ENCODE measurements at regions not wholly inside any gene's neighbourhood (a gene's known extent, or its start where the extent isn't known, plus 50 kb on each side); places are given as distances from the start of the nearest gene placed in this dataset.

- Mint-ChIP-seq H3K27me3 (no peaks in the 10 kb centered on the region), H3K27ac (no peak overlapping the region), H3K9me3 (ENCODE audit: low read depth) (no peaks in the 10 kb centered on the region), H3K36me3 (ENCODE audit: low read depth) (no peaks in the 10 kb centered on the region), H3K4me3 (no peak overlapping the region), H3K4me1 (no peaks in the 10 kb centered on the region)
- CTCF ChIA-PET: interaction anchor here (1.0 kb wide), 1 partner anchor 95 kb away, joined by 3 read pairs; no protein-coding TSS in a partner anchor
- POLR2A ChIA-PET: no interaction called here
- DNase-seq (no peak), ATAC-seq (no peak)
- intact Hi-C loops (cut with DNase I, micrococcal nuclease): no loop called here
Measured at GRCh38 chr7:47724335-47724982, 142.5 kb upstream of the TNS3 start.

GRCh38 chr7:47722126-47722525 is 140.2 kb upstream of the TNS3 start:
- ATAC-seq (no peak), DNase-seq (no peak)
- no peaks in the 10 kb centered on the region for H3K4me1 Mint-ChIP-seq
- H3K36me3 Mint-ChIP-seq (ENCODE audit: low read depth): no peaks in the 10 kb centered on the region
- no peaks in the 10 kb centered on the region for H3K27me3 Mint-ChIP-seq
- H3K4me3 Mint-ChIP-seq: no peak overlapping the region
- CTCF ChIA-PET: no interaction called here
- no peaks in the 10 kb centered on the region for H3K9me3 Mint-ChIP-seq (ENCODE audit: low read depth)
- intact Hi-C loops (cut with DNase I, micrococcal nuclease): no loop called here
- H3K27ac Mint-ChIP-seq: no peak overlapping the region
- POLR2A ChIA-PET: no interaction called here

DNA sequence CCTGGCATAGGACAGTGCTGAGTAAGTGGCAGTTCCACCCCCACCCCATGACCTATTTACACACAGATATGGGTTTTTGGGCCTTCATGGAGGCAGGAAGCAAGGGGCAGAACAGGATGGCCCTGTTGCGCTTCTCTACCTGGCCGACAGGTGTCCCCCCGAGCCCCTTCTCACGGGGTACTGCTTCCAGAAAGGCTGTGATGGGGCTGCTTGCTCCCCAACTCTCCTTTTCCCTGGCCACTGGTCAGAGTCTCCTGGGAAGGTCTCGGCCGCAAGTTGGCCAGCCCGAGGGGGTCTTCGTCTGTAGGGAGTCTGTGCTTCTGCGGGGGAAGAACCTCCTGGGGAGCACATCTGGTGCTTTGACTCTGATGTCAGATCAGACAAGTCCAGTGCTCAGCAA is 139.8 kb upstream of the TNS3 start:
- POLR2A ChIA-PET: no interaction called here
- ATAC-seq (no peak), DNase-seq (no peak)
- intact Hi-C loops (cut with DNase I, micrococcal nuclease): no loop called here
- Mint-ChIP-seq H3K27me3 (no peaks in the 10 kb centered on the region), H3K4me1 (no peaks in the 10 kb centered on the region), H3K4me3 (no peak overlapping the region), H3K27ac (no peak overlapping the region), H3K9me3 (ENCODE audit: low read depth) (no peaks in the 10 kb centered on the region), H3K36me3 (ENCODE audit: low read depth) (no peaks in the 10 kb centered on the region)
- CTCF ChIA-PET: no interaction called here

- DNase-seq (no peak), ATAC-seq (no peak)
- Mint-ChIP-seq H3K27me3 (no peaks in the 10 kb centered on the region), H3K4me1 (no peaks in the 10 kb centered on the region), H3K9me3 (ENCODE audit: low read depth) (no peaks in the 10 kb centered on the region), H3K36me3 (ENCODE audit: low read depth) (no peaks in the 10 kb centered on the region), H3K27ac (no peak overlapping the region), H3K4me3 (no peak overlapping the region)
- intact Hi-C loops (cut with DNase I, micrococcal nuclease): no loop called here
- ChIA-PET POLR2A (no interaction called here), CTCF (no interaction called here)
Measured at GRCh38 chr7:47720907-47721244, 139.0 kb upstream of the TNS3 start.

DNA sequence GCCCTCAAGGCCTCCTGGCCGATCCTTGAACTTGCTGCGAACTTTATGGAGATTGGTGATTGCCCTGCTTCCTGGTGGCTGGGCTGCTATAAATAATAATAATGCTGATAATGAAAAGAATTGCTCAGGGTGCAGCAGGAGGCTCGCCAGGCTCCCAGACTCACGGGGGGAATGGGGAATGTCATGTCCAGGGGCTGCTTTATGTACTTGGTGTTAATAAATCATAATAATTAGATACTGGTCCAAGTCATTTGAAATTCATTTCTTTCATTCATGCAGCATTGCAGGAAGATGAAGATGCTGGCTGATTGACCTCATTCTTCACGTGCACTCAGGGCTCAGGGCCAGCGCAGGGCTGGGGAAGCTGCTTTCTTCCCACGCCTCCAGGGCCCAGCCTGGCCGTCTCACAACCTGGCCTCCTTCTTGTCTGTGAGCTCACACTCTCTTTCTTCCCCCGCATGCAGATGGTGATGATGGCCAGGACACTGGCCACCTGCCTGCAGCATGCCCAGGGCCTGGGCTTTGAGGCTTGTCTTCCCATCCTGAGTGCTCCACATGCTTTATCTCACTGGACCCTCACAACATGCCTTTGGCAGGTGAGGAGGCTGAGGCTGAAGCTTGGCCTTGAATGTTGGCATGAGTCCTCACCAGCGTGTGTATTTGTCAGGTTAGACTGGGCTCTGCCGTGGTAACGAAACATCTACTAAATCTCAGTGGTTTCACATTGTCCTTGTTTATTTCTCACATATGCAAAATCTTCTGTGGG is 138.4 kb upstream of the TNS3 start:
- H3K4me3 Mint-ChIP-seq: no peak overlapping the region
- no peak overlapping the region for H3K27ac Mint-ChIP-seq
- H3K4me1 Mint-ChIP-seq: no peaks in the 10 kb centered on the region
- ATAC-seq (no peak), DNase-seq (no peak)
- H3K27me3 Mint-ChIP-seq: no peaks in the 10 kb centered on the region
- CTCF ChIA-PET: no interaction called here
- intact Hi-C loops (cut with DNase I, micrococcal nuclease): no loop called here
- POLR2A ChIA-PET: no interaction called here
- H3K9me3 Mint-ChIP-seq (ENCODE audit: low read depth): no peaks in the 10 kb centered on the region
- no peaks in the 10 kb centered on the region for H3K36me3 Mint-ChIP-seq (ENCODE audit: low read depth)

DNA sequence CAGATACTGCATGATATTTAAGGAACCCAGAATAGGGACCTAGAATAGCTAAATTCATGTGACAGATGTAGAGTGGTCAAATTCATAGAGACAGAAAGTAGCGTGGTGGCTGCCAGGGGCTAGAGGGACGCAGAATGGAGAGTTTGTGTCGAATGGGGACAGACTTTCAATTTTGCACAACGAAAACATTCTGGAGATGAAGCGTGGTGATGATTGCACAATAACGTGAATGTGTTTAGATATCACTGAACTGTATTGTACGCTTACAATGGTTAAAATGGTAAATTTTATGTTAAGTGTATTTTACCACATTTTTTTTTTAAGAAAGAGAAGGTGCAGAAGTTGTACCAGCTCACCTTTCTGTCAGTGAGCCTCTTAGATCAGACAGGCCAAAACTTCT is 137.8 kb upstream of the TNS3 start:
- ChIA-PET POLR2A (no interaction called here), CTCF (no interaction called here)
- H3K27me3 Mint-ChIP-seq: no peaks in the 10 kb centered on the region

DNA sequence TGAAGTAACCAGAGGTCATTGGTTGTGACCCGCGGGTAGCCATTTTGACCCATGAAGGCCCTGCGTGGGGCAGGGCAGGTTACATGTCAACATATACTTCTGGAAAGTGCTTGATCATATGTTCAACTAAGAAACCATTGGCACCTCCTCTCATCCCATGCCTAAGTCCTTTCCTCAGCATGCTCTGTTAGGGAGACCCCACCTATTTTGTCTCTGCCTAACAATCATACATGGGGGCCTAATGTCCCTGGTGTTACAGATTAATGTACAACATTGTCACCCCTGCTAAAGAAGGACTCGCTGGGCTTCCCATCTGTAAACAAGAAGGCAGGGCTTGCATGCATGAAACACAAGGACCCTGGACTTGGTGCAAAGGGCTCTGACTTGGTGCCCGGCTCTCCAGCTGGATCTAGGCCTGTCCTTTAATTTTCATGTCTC is 133.7 kb upstream of the TNS3 start:
- Mint-ChIP-seq H3K4me3 (no peak overlapping the region), H3K36me3 (ENCODE audit: low read depth) (no peaks in the 10 kb centered on the region), H3K27me3 (no peaks in the 10 kb centered on the region), H3K27ac (no peak overlapping the region), H3K9me3 (ENCODE audit: low read depth) (no peaks in the 10 kb centered on the region), H3K4me1 (no peaks in the 10 kb centered on the region)
- intact Hi-C loops (cut with DNase I, micrococcal nuclease): no loop called here
- DNase-seq: no peak
- POLR2A ChIA-PET: no interaction called here
- ATAC-seq: no peak
- CTCF ChIA-PET: no interaction called here

More for the DNA sequence above, 137.8 kb upstream of the TNS3 start:
- Mint-ChIP-seq H3K9me3 (ENCODE audit: low read depth) (no peaks in the 10 kb centered on the region), H3K4me1 (no peaks in the 10 kb centered on the region), H3K36me3 (ENCODE audit: low read depth) (no peaks in the 10 kb centered on the region), H3K4me3 (no peak overlapping the region), H3K27ac (no peak overlapping the region)
- ATAC-seq (no peak), DNase-seq (no peak)
- intact Hi-C loops (cut with DNase I, micrococcal nuclease): no loop called here

DNA sequence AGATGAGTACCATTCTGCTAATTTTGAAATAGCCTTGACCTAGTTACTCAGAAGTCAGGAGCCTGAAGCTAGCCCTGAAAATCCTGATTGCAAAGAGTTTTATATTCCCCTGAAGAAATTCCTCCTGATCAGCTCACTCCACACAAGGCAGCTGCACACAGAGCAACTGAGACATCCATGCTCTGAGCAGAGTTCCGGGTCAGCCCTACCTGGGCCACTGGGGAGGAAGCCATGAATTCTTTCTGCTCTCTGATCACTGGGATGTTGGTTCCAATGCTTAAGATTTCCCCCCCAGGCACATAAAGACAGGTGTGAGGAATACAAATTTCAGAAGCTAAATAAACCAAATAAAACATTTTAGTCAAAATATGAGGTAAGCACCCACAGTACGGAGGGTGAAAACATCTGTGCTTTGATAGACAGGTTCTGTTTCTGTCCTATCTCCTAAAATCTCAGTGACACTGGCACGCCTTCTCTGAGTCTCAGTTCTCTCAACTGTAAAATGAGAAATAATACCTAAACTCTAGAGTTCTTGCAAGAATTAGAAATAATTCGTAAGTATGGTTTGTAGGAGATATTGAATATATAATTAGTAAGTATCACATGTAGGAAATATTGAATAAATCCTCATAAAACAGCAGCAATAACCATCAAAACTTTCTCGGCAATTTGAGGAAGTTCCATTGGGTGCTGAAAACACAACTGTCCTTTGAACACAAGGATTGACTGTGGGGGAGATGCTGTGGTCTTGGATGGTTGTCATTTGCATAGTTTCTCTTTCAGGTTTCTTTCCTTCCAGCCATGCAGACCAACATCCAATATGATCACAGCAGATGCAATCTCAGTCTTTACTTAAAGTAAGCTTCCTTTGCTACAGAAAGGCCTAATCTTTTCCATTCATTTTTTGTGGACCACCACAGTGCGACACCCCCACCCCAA is 133.0 kb upstream of the TNS3 start:
- ATAC-seq: no peak
- H3K27ac Mint-ChIP-seq: no peak overlapping the region
- no peak for DNase-seq

DNA sequence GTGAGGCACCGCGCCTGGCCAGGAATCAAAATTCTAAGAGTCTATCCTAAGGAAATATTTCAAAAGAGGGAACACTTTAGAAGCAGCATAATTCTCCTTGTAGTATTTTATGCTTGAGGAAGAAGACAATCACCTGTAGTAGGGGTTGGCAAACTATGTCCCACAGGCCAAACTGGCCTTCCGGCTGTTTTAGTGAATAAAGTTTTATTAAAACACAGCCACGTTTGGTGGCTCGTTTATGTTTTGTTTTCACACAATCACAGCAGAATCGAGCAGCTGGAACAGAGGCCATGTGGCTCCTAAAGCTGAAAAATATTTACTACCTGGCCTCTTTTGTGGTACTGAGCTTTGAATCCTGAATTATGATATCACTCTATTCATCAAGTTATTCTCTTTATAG is 131.7 kb upstream of the TNS3 start:
- CTCF ChIA-PET: no interaction called here
- Mint-ChIP-seq H3K27me3 (no peaks in the 10 kb centered on the region), H3K36me3 (ENCODE audit: low read depth) (no peaks in the 10 kb centered on the region), H3K4me3 (no peak overlapping the region), H3K9me3 (ENCODE audit: low read depth) (no peaks in the 10 kb centered on the region), H3K4me1 (no peaks in the 10 kb centered on the region), H3K27ac (no peak overlapping the region)
- ATAC-seq (no peak), DNase-seq (no peak)
- intact Hi-C loops (cut with DNase I, micrococcal nuclease): no loop called here
- POLR2A ChIA-PET: no interaction called here

More for the DNA sequence above, 133.0 kb upstream of the TNS3 start:
- no peaks in the 10 kb centered on the region for H3K36me3 Mint-ChIP-seq (ENCODE audit: low read depth)
- H3K4me1 Mint-ChIP-seq: no peaks in the 10 kb centered on the region
- ChIA-PET CTCF (no interaction called here), POLR2A (no interaction called here)
- no peak overlapping the region for H3K4me3 Mint-ChIP-seq
- H3K27me3 Mint-ChIP-seq: no peaks in the 10 kb centered on the region
- H3K9me3 Mint-ChIP-seq (ENCODE audit: low read depth): no peaks in the 10 kb centered on the region
- intact Hi-C loops (cut with DNase I, micrococcal nuclease): no loop called here

- Mint-ChIP-seq H3K36me3 (ENCODE audit: low read depth) (no peaks in the 10 kb centered on the region), H3K27ac (no peak overlapping the region), H3K27me3 (no peaks in the 10 kb centered on the region), H3K4me3 (no peak overlapping the region), H3K9me3 (ENCODE audit: low read depth) (no peaks in the 10 kb centered on the region), H3K4me1 (no peaks in the 10 kb centered on the region)
- ATAC-seq: no peak
- intact Hi-C loops (cut with DNase I, micrococcal nuclease): no loop called here
- no peak for DNase-seq
- ChIA-PET CTCF (no interaction called here), POLR2A (no interaction called here)
Measured at GRCh38 chr7:47712416-47712815, 130.5 kb upstream of the TNS3 start.

DNA sequence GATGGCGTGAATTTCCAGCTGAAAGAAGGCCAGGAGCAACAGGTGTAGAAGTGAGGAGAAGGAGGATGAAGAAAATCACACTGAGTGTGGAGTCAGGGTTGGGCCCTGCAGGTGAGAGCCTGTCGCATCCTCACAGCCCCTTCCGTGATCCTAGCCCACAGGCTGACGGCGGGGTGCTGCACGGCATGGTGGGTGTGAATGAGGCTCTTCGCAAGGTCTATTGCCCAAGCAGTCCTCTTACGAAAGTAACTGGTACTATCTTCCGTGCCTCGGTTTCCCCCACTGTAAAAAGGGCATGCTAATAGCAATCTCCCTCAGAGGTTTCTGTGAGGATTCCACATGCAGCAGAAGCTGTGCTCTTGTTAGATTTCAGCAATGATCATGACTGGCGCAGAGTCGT is 129.9 kb upstream of the TNS3 start:
- ChIA-PET CTCF (no interaction called here), POLR2A (no interaction called here)
- Mint-ChIP-seq H3K9me3 (ENCODE audit: low read depth) (no peaks in the 10 kb centered on the region), H3K36me3 (ENCODE audit: low read depth) (no peaks in the 10 kb centered on the region), H3K27me3 (no peaks in the 10 kb centered on the region), H3K27ac (no peak overlapping the region), H3K4me3 (no peak overlapping the region), H3K4me1 (no peaks in the 10 kb centered on the region)
- DNase-seq (no peak), ATAC-seq (no peak)
- intact Hi-C loops (cut with DNase I, micrococcal nuclease): no loop called here

All from activated CD4-positive, alpha-beta T cell treated with anti-CD3 and anti-CD28 coated beads for 36 hours (primary cell).